Calu3 (cell line): ENCODE measurements at regions not wholly inside any gene's neighbourhood (a gene's known extent, or its start where the extent isn't known, plus 50 kb on each side); places are given as distances from the start of the nearest gene placed in this dataset.

Experiments used
- BruUV-seq: library from RNA; stranded (reverse); fragments of 400-500 nt; replicated peaks from 2 replicates; lab custom pipeline; 2021; lab: Mats Ljungman, UMichigan
- CTCF ChIA-PET: fragments of 300-600 bp; sonication (Branson Sonifier 250); formaldehyde crosslinking; loops from one replicate; lab custom pipeline; 2022; ENCODE audit warnings: antibody characterized with exemption; lab: Charles Lee
- DNase-seq: peaks from one replicate; pipeline ENCODE4 v3.0.0; 2022
- H3K27ac Mint-ChIP-seq: one replicate; pipeline ENCODE4 v1.8.0; 2022; ENCODE audit warnings: mixed read lengths; ENCODE audit not compliant: unreplicated experiment
- H3K27me3 Mint-ChIP-seq: one replicate; pipeline ENCODE4 v1.8.0; 2022; ENCODE audit warnings: mixed read lengths; ENCODE audit not compliant: unreplicated experiment
- H3K36me3 Mint-ChIP-seq: one replicate; pipeline ENCODE4 v1.8.0; 2022; ENCODE audit warnings: mild to moderate bottlenecking, moderate library complexity, mixed read lengths; ENCODE audit not compliant: insufficient read depth, unreplicated experiment
- H3K4me1 Mint-ChIP-seq: one replicate; pipeline ENCODE4 v1.8.0; 2022; ENCODE audit warnings: mild to moderate bottlenecking, low read depth, mixed read lengths; ENCODE audit not compliant: unreplicated experiment
- H3K4me3 Mint-ChIP-seq: one replicate; pipeline ENCODE4 v1.8.0; 2022; ENCODE audit warnings: mild to moderate bottlenecking, low read depth, moderate library complexity, mixed read lengths; ENCODE audit not compliant: unreplicated experiment
- H3K9me3 Mint-ChIP-seq: one replicate; pipeline ENCODE4 v1.8.0; 2022; ENCODE audit warnings: low read depth, mixed read lengths; ENCODE audit not compliant: unreplicated experiment
- intact Hi-C: fragments of 100-400 bp; cut with micrococcal nuclease; formaldehyde crosslinking; loops from one replicate; pipeline ENCODE4 v1.10.0; 2022; ENCODE audit not compliant: unreplicated experiment
- TF ChIP-seq, protein P1 (sequence below): fragments of 200-600 bp; IDR thresholded peaks from one replicate; pipeline ENCODE4 v1.8.0; 2022; ENCODE audit warnings: antibody characterized with exemption; ENCODE audit not compliant: unreplicated experiment

GRCh38 chr7:25420771-25421170 is 192.5 kb upstream of the NPVF start:
- Mint-ChIP-seq H3K27ac (no peak overlapping the region), H3K9me3 (no peaks in the 10 kb centered on the region), H3K27me3 (peaks cover 85% of the 10 kb centered on the region), H3K4me1 (no peaks in the 10 kb centered on the region), H3K4me3 (no peak overlapping the region), H3K36me3 (no peaks in the 10 kb centered on the region)
- BruUV-seq = no TSS peak
- no peak for DNase-seq
- TF ChIP-seq, protein P1, sequence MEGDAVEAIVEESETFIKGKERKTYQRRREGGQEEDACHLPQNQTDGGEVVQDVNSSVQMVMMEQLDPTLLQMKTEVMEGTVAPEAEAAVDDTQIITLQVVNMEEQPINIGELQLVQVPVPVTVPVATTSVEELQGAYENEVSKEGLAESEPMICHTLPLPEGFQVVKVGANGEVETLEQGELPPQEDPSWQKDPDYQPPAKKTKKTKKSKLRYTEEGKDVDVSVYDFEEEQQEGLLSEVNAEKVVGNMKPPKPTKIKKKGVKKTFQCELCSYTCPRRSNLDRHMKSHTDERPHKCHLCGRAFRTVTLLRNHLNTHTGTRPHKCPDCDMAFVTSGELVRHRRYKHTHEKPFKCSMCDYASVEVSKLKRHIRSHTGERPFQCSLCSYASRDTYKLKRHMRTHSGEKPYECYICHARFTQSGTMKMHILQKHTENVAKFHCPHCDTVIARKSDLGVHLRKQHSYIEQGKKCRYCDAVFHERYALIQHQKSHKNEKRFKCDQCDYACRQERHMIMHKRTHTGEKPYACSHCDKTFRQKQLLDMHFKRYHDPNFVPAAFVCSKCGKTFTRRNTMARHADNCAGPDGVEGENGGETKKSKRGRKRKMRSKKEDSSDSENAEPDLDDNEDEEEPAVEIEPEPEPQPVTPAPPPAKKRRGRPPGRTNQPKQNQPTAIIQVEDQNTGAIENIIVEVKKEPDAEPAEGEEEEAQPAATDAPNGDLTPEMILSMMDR = no peak
- CTCF ChIA-PET = no interaction called here
- intact Hi-C loops = no loop called here

DNA sequence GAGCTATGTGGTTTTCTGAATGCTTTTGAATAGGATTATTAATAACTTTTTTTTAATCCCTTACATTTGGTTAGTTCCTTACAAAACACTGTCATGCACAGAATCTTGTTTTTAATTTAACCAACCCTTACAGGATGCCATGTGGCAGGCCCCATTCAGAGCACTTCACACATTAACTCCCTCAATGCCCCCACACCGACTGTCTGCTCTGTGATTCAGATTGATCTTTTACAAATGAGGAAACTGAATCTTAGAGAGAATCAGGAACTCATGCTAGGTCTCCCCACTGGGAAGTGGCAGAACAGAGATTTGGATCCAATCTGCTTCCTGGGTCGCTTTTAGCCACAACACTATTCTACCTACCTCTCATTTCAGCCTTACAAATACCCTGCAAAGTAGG is 195.8 kb upstream of the NPVF start:
- TF ChIP-seq, protein P1 = no peak
- CTCF ChIA-PET = no interaction called here
- no peaks in the 10 kb centered on the region for H3K9me3 Mint-ChIP-seq
- intact Hi-C loops = no loop called here
- H3K27ac Mint-ChIP-seq = no peak overlapping the region
- peaks cover 92% of the 10 kb centered on the region for H3K27me3 Mint-ChIP-seq
- no TSS peak for BruUV-seq
- H3K4me1 Mint-ChIP-seq = no peaks in the 10 kb centered on the region
- H3K36me3 Mint-ChIP-seq = no peaks in the 10 kb centered on the region
- DNase-seq = no peak
- H3K4me3 Mint-ChIP-seq = no peak overlapping the region

DNA sequence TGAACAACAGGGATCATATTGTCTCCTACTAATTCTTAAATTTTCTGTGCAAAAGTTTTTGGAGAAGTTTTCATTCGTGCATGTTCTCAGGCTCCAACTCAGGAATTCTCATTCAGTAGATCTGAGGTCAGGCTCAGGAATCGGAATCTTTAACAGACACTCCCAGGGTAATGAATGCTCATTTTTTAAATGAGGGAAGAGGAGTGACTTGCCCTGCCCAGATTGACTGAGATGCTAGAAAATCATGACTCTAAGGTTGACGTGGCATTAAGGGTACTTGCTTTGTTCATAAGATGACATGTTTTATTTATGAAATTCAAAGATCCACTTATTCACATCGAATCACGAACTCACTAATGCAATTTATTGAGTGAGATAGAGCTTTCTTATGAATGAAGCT is 196.6 kb upstream of the NPVF start:
- Mint-ChIP-seq H3K4me3 (no peak overlapping the region), H3K27ac (no peak overlapping the region), H3K9me3 (no peaks in the 10 kb centered on the region), H3K36me3 (no peaks in the 10 kb centered on the region), H3K27me3 (peaks cover 87% of the 10 kb centered on the region), H3K4me1 (no peaks in the 10 kb centered on the region)
- CTCF ChIA-PET = no interaction called here
- no peak for DNase-seq
- intact Hi-C loops = no loop called here
- TF ChIP-seq, protein P1 = no peak
- BruUV-seq = no TSS peak

DNA sequence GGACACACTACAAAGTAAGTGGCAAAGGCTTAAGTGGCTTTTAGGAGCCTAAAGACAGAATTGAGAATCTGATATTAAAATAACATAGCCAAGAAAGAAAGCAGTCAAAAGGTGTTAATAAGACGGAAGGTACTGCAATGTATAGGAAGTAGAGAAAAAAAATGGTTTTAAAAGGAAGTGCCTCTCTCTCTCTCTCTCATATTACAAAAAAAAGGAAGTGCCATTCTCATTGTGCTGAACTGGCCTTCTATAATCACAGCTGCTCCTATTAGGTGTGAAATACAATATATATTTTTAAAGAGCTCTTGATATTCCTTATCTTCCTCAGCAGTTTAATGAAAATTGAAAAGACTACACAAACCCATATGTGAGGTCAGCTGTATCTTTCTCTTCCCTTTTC is 199.4 kb upstream of the NPVF start:
- H3K4me1 Mint-ChIP-seq = no peaks in the 10 kb centered on the region
- no peak overlapping the region for H3K27ac Mint-ChIP-seq
- H3K36me3 Mint-ChIP-seq = no peaks in the 10 kb centered on the region
- no TSS peak for BruUV-seq
- peaks cover 88% of the 10 kb centered on the region for H3K27me3 Mint-ChIP-seq
- intact Hi-C loops = no loop called here
- CTCF ChIA-PET = no interaction called here
- H3K9me3 Mint-ChIP-seq = no peaks in the 10 kb centered on the region
- H3K4me3 Mint-ChIP-seq = no peak overlapping the region
- TF ChIP-seq, protein P1 = no peak
- no peak for DNase-seq
